ENCODE measurements at regions not wholly inside any gene's neighbourhood (a gene's known extent, or its start where the extent isn't known, plus 50 kb on each side); places are given as distances from the start of the nearest gene placed in this dataset.

- Histone ChIP-seq H3K4me3 (ENCODE audit: low read length in 3 of 3) (no peak overlapping the region), H3K4me1 (ENCODE audit: control insufficient read depth in 3 of 3, insufficient read depth in 3 of 3, low read length in 3 of 3) (no peaks in the 10 kb centered on the region), H3K27ac (ENCODE audit: low read depth, low read length) (no peak overlapping the region), H3K27me3 (ENCODE audit: control insufficient read depth in 3 of 3, insufficient read depth in 3 of 3, low read length in 3 of 3) (no peaks in the 10 kb centered on the region), H3K36me3 (ENCODE audit: control insufficient read depth in 3 of 3, insufficient read depth in 3 of 3, low read length in 3 of 3) (no peaks in the 10 kb centered on the region), H3K9me3 (ENCODE audit: control insufficient read depth in 3 of 3, low read length in 3 of 3) (no peaks in the 10 kb centered on the region), H3K9ac (ENCODE audit: low read depth in 1 of 3, low read length in 3 of 3) (no peak overlapping the region)
Measured at GRCh38 chr11:122038543-122038942, 77.5 kb downstream of the BLID start.

GRCh38 chr11:122037911-122038310, 78.1 kb downstream of the BLID start:
- Histone ChIP-seq H3K4me1 (ENCODE audit: control insufficient read depth in 3 of 3, insufficient read depth in 3 of 3, low read length in 3 of 3) (no peaks in the 10 kb centered on the region), H3K9me3 (ENCODE audit: control insufficient read depth in 3 of 3, low read length in 3 of 3) (no peaks in the 10 kb centered on the region), H3K27ac (ENCODE audit: low read depth, low read length) (no peak overlapping the region), H3K9ac (ENCODE audit: low read depth in 1 of 3, low read length in 3 of 3) (no peak overlapping the region), H3K27me3 (ENCODE audit: control insufficient read depth in 3 of 3, insufficient read depth in 3 of 3, low read length in 3 of 3) (no peaks in the 10 kb centered on the region), H3K36me3 (ENCODE audit: control insufficient read depth in 3 of 3, insufficient read depth in 3 of 3, low read length in 3 of 3) (no peaks in the 10 kb centered on the region), H3K4me3 (ENCODE audit: low read length in 3 of 3) (no peak overlapping the region)

- no peaks in the 10 kb centered on the region for H3K9me3 ChIP-seq (ENCODE audit: control insufficient read depth in 3 of 3, low read length in 3 of 3)
- no peak overlapping the region for H3K4me3 ChIP-seq (ENCODE audit: low read length in 3 of 3)
- no peaks in the 10 kb centered on the region for H3K27me3 ChIP-seq (ENCODE audit: control insufficient read depth in 3 of 3, insufficient read depth in 3 of 3, low read length in 3 of 3)
- no peaks in the 10 kb centered on the region for H3K4me1 ChIP-seq (ENCODE audit: control insufficient read depth in 3 of 3, insufficient read depth in 3 of 3, low read length in 3 of 3)
- H3K36me3 ChIP-seq (ENCODE audit: control insufficient read depth in 3 of 3, insufficient read depth in 3 of 3, low read length in 3 of 3), result no peaks in the 10 kb centered on the region
- no peak overlapping the region for H3K9ac ChIP-seq (ENCODE audit: low read depth in 1 of 3, low read length in 3 of 3)
- no peak overlapping the region for H3K27ac ChIP-seq (ENCODE audit: low read depth, low read length)
Measured at GRCh38 chr11:122036493-122036892, 79.5 kb downstream of the BLID start.

- no peak overlapping the region for H3K27ac ChIP-seq (ENCODE audit: low read depth, low read length)
- H3K36me3 ChIP-seq (ENCODE audit: control insufficient read depth in 3 of 3, insufficient read depth in 3 of 3, low read length in 3 of 3), result no peaks in the 10 kb centered on the region
- no peak overlapping the region for H3K4me3 ChIP-seq (ENCODE audit: low read length in 3 of 3)
- no peaks in the 10 kb centered on the region for H3K9me3 ChIP-seq (ENCODE audit: control insufficient read depth in 3 of 3, low read length in 3 of 3)
- no peaks in the 10 kb centered on the region for H3K4me1 ChIP-seq (ENCODE audit: control insufficient read depth in 3 of 3, insufficient read depth in 3 of 3, low read length in 3 of 3)
- H3K27me3 ChIP-seq (ENCODE audit: control insufficient read depth in 3 of 3, insufficient read depth in 3 of 3, low read length in 3 of 3), result no peaks in the 10 kb centered on the region
- no peak overlapping the region for H3K9ac ChIP-seq (ENCODE audit: low read depth in 1 of 3, low read length in 3 of 3)
Measured at GRCh38 chr11:122036018-122036417, 80.0 kb downstream of the BLID start.

- H3K27ac ChIP-seq (ENCODE audit: low read depth, low read length), result no peak overlapping the region
- H3K4me3 ChIP-seq (ENCODE audit: low read length in 3 of 3), result no peak overlapping the region
- no peaks in the 10 kb centered on the region for H3K27me3 ChIP-seq (ENCODE audit: control insufficient read depth in 3 of 3, insufficient read depth in 3 of 3, low read length in 3 of 3)
- no peaks in the 10 kb centered on the region for H3K36me3 ChIP-seq (ENCODE audit: control insufficient read depth in 3 of 3, insufficient read depth in 3 of 3, low read length in 3 of 3)
- H3K9me3 ChIP-seq (ENCODE audit: control insufficient read depth in 3 of 3, low read length in 3 of 3), result no peaks in the 10 kb centered on the region
- no peak overlapping the region for H3K9ac ChIP-seq (ENCODE audit: low read depth in 1 of 3, low read length in 3 of 3)
- no peaks in the 10 kb centered on the region for H3K4me1 ChIP-seq (ENCODE audit: control insufficient read depth in 3 of 3, insufficient read depth in 3 of 3, low read length in 3 of 3)
Measured at GRCh38 chr11:122033631-122034030, 82.4 kb downstream of the BLID start.

GRCh38 chr11:122033193-122033592, 82.8 kb downstream of the BLID start:
- H3K27me3 ChIP-seq (ENCODE audit: control insufficient read depth in 3 of 3, insufficient read depth in 3 of 3, low read length in 3 of 3), result no peaks in the 10 kb centered on the region
- no peak overlapping the region for H3K27ac ChIP-seq (ENCODE audit: low read depth, low read length)
- no peaks in the 10 kb centered on the region for H3K9me3 ChIP-seq (ENCODE audit: control insufficient read depth in 3 of 3, low read length in 3 of 3)
- no peak overlapping the region for H3K9ac ChIP-seq (ENCODE audit: low read depth in 1 of 3, low read length in 3 of 3)
- H3K36me3 ChIP-seq (ENCODE audit: control insufficient read depth in 3 of 3, insufficient read depth in 3 of 3, low read length in 3 of 3), result no peaks in the 10 kb centered on the region
- H3K4me3 ChIP-seq (ENCODE audit: low read length in 3 of 3), result no peak overlapping the region
- no peaks in the 10 kb centered on the region for H3K4me1 ChIP-seq (ENCODE audit: control insufficient read depth in 3 of 3, insufficient read depth in 3 of 3, low read length in 3 of 3)

- Histone ChIP-seq H3K27ac (ENCODE audit: low read depth, low read length) (no peak overlapping the region), H3K36me3 (ENCODE audit: control insufficient read depth in 3 of 3, insufficient read depth in 3 of 3, low read length in 3 of 3) (no peaks in the 10 kb centered on the region), H3K4me3 (ENCODE audit: low read length in 3 of 3) (no peak overlapping the region), H3K9me3 (ENCODE audit: control insufficient read depth in 3 of 3, low read length in 3 of 3) (no peaks in the 10 kb centered on the region), H3K9ac (ENCODE audit: low read depth in 1 of 3, low read length in 3 of 3) (no peak overlapping the region), H3K27me3 (ENCODE audit: control insufficient read depth in 3 of 3, insufficient read depth in 3 of 3, low read length in 3 of 3) (no peaks in the 10 kb centered on the region), H3K4me1 (ENCODE audit: control insufficient read depth in 3 of 3, insufficient read depth in 3 of 3, low read length in 3 of 3) (no peaks in the 10 kb centered on the region)
Measured at GRCh38 chr11:122032317-122032716, 83.7 kb downstream of the BLID start.

GRCh38 chr11:122031813-122032212, 84.2 kb downstream of the BLID start:
- no peak overlapping the region for H3K4me3 ChIP-seq (ENCODE audit: low read length in 3 of 3)
- H3K4me1 ChIP-seq (ENCODE audit: control insufficient read depth in 3 of 3, insufficient read depth in 3 of 3, low read length in 3 of 3), result no peaks in the 10 kb centered on the region
- H3K9ac ChIP-seq (ENCODE audit: low read depth in 1 of 3, low read length in 3 of 3), result no peak overlapping the region
- no peaks in the 10 kb centered on the region for H3K36me3 ChIP-seq (ENCODE audit: control insufficient read depth in 3 of 3, insufficient read depth in 3 of 3, low read length in 3 of 3)
- no peak overlapping the region for H3K27ac ChIP-seq (ENCODE audit: low read depth, low read length)
- no peaks in the 10 kb centered on the region for H3K9me3 ChIP-seq (ENCODE audit: control insufficient read depth in 3 of 3, low read length in 3 of 3)
- H3K27me3 ChIP-seq (ENCODE audit: control insufficient read depth in 3 of 3, insufficient read depth in 3 of 3, low read length in 3 of 3), result no peaks in the 10 kb centered on the region

- Histone ChIP-seq H3K9ac (ENCODE audit: low read depth in 1 of 3, low read length in 3 of 3) (no peak overlapping the region), H3K27me3 (ENCODE audit: control insufficient read depth in 3 of 3, insufficient read depth in 3 of 3, low read length in 3 of 3) (no peaks in the 10 kb centered on the region), H3K27ac (ENCODE audit: low read depth, low read length) (no peak overlapping the region), H3K9me3 (ENCODE audit: control insufficient read depth in 3 of 3, low read length in 3 of 3) (no peaks in the 10 kb centered on the region), H3K4me3 (ENCODE audit: low read length in 3 of 3) (no peak overlapping the region), H3K4me1 (ENCODE audit: control insufficient read depth in 3 of 3, insufficient read depth in 3 of 3, low read length in 3 of 3) (no peaks in the 10 kb centered on the region), H3K36me3 (ENCODE audit: control insufficient read depth in 3 of 3, insufficient read depth in 3 of 3, low read length in 3 of 3) (no peaks in the 10 kb centered on the region)
Measured at GRCh38 chr11:122030286-122030685, 85.7 kb downstream of the BLID start.

GRCh38 chr11:122028545-122028944, 87.5 kb downstream of the BLID start:
- no peak overlapping the region for H3K4me3 ChIP-seq (ENCODE audit: low read length in 3 of 3)
- H3K4me1 ChIP-seq (ENCODE audit: control insufficient read depth in 3 of 3, insufficient read depth in 3 of 3, low read length in 3 of 3), result no peaks in the 10 kb centered on the region
- H3K27ac ChIP-seq (ENCODE audit: low read depth, low read length), result no peak overlapping the region
- H3K9me3 ChIP-seq (ENCODE audit: control insufficient read depth in 3 of 3, low read length in 3 of 3), result no peaks in the 10 kb centered on the region
- no peaks in the 10 kb centered on the region for H3K27me3 ChIP-seq (ENCODE audit: control insufficient read depth in 3 of 3, insufficient read depth in 3 of 3, low read length in 3 of 3)
- H3K9ac ChIP-seq (ENCODE audit: low read depth in 1 of 3, low read length in 3 of 3), result no peak overlapping the region
- H3K36me3 ChIP-seq (ENCODE audit: control insufficient read depth in 3 of 3, insufficient read depth in 3 of 3, low read length in 3 of 3), result no peaks in the 10 kb centered on the region

GRCh38 chr11:122028036-122028435, 88.0 kb downstream of the BLID start:
- H3K4me1 ChIP-seq (ENCODE audit: control insufficient read depth in 3 of 3, insufficient read depth in 3 of 3, low read length in 3 of 3), result no peaks in the 10 kb centered on the region
- no peak overlapping the region for H3K27ac ChIP-seq (ENCODE audit: low read depth, low read length)
- no peaks in the 10 kb centered on the region for H3K9me3 ChIP-seq (ENCODE audit: control insufficient read depth in 3 of 3, low read length in 3 of 3)
- no peak overlapping the region for H3K4me3 ChIP-seq (ENCODE audit: low read length in 3 of 3)
- H3K36me3 ChIP-seq (ENCODE audit: control insufficient read depth in 3 of 3, insufficient read depth in 3 of 3, low read length in 3 of 3), result no peaks in the 10 kb centered on the region
- H3K9ac ChIP-seq (ENCODE audit: low read depth in 1 of 3, low read length in 3 of 3), result no peak overlapping the region
- no peaks in the 10 kb centered on the region for H3K27me3 ChIP-seq (ENCODE audit: control insufficient read depth in 3 of 3, insufficient read depth in 3 of 3, low read length in 3 of 3)

Data from skeletal muscle tissue (tissue), 3 donors.